Liver (tissue), 8 donors: ENCODE measurements at regions not wholly inside any gene's neighbourhood (a gene's known extent, or its start where the extent isn't known, plus 50 kb on each side); places are given as distances from the start of the nearest gene placed in this dataset.

Experiments used
- DNase-seq: peaks from one replicate; pipeline ENCODE4 v3.0.0-alpha.2; 2017; ENCODE audit warnings: low spot score
- H3K27ac ChIP-seq, 2 donors: one replicate each; pipeline ENCODE4 v1.7.0; 2013; ENCODE audit warnings: inconsistent platforms in 2 of 2, low read length in 2 of 2, control low read depth in 1 of 2, low read depth in 1 of 2, mild to moderate bottlenecking in 1 of 2
- H3K27me3 ChIP-seq, 4 donors: one replicate each; pipeline versions ENCODE4 v1.6.1 to v1.7.0; 2013; ENCODE audit warnings: low read length in 3 of 4, inconsistent platforms in 1 of 4, mild to moderate bottlenecking in 1 of 4, moderate library complexity in 1 of 4; ENCODE audit not compliant: control insufficient read depth in 4 of 4, insufficient read depth in 4 of 4
- H3K36me3 ChIP-seq, 4 donors: one replicate each; pipeline versions ENCODE4 v1.6.1 to v1.7.0; 2013; ENCODE audit warnings: low read length in 3 of 4, mild to moderate bottlenecking in 3 of 4, low read depth in 1 of 4, moderate library complexity in 1 of 4; ENCODE audit not compliant: control insufficient read depth in 4 of 4, insufficient read depth in 3 of 4
- H3K4me1 ChIP-seq, 4 donors: one replicate each; pipeline versions ENCODE4 v1.6.1 to v1.7.0; 2013; ENCODE audit warnings: low read length in 3 of 4, mild to moderate bottlenecking in 3 of 4, moderate library complexity in 1 of 4; ENCODE audit not compliant: control insufficient read depth in 4 of 4, insufficient read depth in 4 of 4
- H3K4me3 ChIP-seq, 3 donors: one replicate each; pipeline versions ENCODE4 v1.6.1 to v1.7.0; 2013; ENCODE audit warnings: low read length in 3 of 3, control low read depth in 1 of 3, low read depth in 1 of 3, mild to moderate bottlenecking in 1 of 3
- H3K9ac ChIP-seq, 2 donors: one replicate each; pipeline ENCODE4 v1.7.0; 2013; ENCODE audit warnings: low read length in 2 of 2, mild to moderate bottlenecking in 2 of 2, moderate library complexity in 2 of 2, control low read depth in 1 of 2, low read depth in 1 of 2
- H3K9me3 ChIP-seq, 4 donors: one replicate each; pipeline versions ENCODE4 v1.6.1 to v1.7.0; 2013; ENCODE audit warnings: low read length in 3 of 4; ENCODE audit not compliant: control insufficient read depth in 4 of 4
- ATF3 ChIP-seq: IDR thresholded peaks from 2 replicates; pipeline ENCODE4 v1.6.1; 2016; ENCODE audit warnings: antibody characterized with exemption
- CTCF ChIP-seq: fragments of 150-350 bp; IDR thresholded peaks from 2 replicates; pipeline ENCODE4 v1.5.1; 2017; ENCODE audit warnings: improper control_type of control experiment, low read depth, low read length; ENCODE audit not compliant: missing input control
- EGR1 ChIP-seq, 2 donors: IDR thresholded peaks; 2 replicates each; pipeline ENCODE4 v1.6.1; 2016 to 2018; ENCODE audit warnings: antibody characterized with exemption in 2 of 2, low read depth in 2 of 2
- FOXA1 ChIP-seq: IDR thresholded peaks from 2 replicates; pipeline ENCODE4 v1.6.1; 2016; ENCODE audit warnings: antibody characterized with exemption
- FOXA2 ChIP-seq: IDR thresholded peaks from 2 replicates; pipeline ENCODE4 v1.6.1; 2016; ENCODE audit warnings: antibody characterized with exemption
- GABPA ChIP-seq, 2 donors: IDR thresholded peaks in 1 of 2; conservative IDR thresholded peaks in 1 of 2; 2 replicates each; pipeline ENCODE4 v1.6.1; 2016; ENCODE audit warnings: antibody characterized with exemption in 2 of 2, mild to moderate bottlenecking in 1 of 2, moderate library complexity in 1 of 2
- HNF4A ChIP-seq, 2 donors: conservative IDR thresholded peaks; 2 replicates each; pipeline ENCODE4 v1.6.1; 2016; ENCODE audit warnings: antibody characterized with exemption in 2 of 2, mild to moderate bottlenecking in 2 of 2
- HNF4G ChIP-seq: IDR thresholded peaks from 2 replicates; pipeline ENCODE4 v1.6.1; 2016; ENCODE audit warnings: antibody characterized with exemption
- JUND ChIP-seq, 2 donors: IDR thresholded peaks; 2 replicates each; pipeline ENCODE4 v1.6.1; 2016; ENCODE audit warnings: antibody characterized with exemption in 2 of 2
- MAX ChIP-seq: IDR thresholded peaks from 2 replicates; pipeline ENCODE4 v1.6.1; 2016; ENCODE audit warnings: antibody characterized with exemption
- NR2F2 ChIP-seq: IDR thresholded peaks from 2 replicates; pipeline ENCODE4 v1.6.1; 2016; ENCODE audit warnings: antibody characterized with exemption
- RAD21 ChIP-seq, 2 donors: IDR thresholded peaks; 2 replicates each; pipeline ENCODE4 v1.6.1; 2016; ENCODE audit warnings: antibody characterized with exemption in 2 of 2, mild to moderate bottlenecking in 2 of 2
- REST ChIP-seq: IDR thresholded peaks from 2 replicates; pipeline ENCODE4 v1.6.1; 2016; ENCODE audit warnings: antibody characterized with exemption, mild to moderate bottlenecking
- RXRA ChIP-seq, 2 donors: IDR thresholded peaks; 2 replicates each; pipeline ENCODE4 v1.6.1; 2017 to 2018; ENCODE audit warnings: antibody characterized with exemption in 2 of 2, mild to moderate bottlenecking in 1 of 2
- SP1 ChIP-seq: IDR thresholded peaks from 2 replicates; pipeline ENCODE4 v1.6.1; 2018; ENCODE audit warnings: antibody characterized with exemption, mild to moderate bottlenecking
- TAF1 ChIP-seq: conservative IDR thresholded peaks from 2 replicates; pipeline ENCODE4 v1.6.1; 2016; ENCODE audit warnings: antibody characterized with exemption, mild to moderate bottlenecking
- YY1 ChIP-seq: IDR thresholded peaks from 2 replicates; pipeline ENCODE4 v1.6.1; 2016; ENCODE audit warnings: antibody characterized with exemption, mild to moderate bottlenecking
- ZBTB33 ChIP-seq: IDR thresholded peaks from 2 replicates; pipeline ENCODE4 v1.6.1; 2016; ENCODE audit warnings: antibody characterized with exemption
- WGBS: extraction: QIAGEN DNeasy Blood & Tissue Kit; methylation state at CpG from one replicate; pipeline ENCODE4 v1.1.7; 2013; 5-methylcytosine and 5-hydroxymethylcytosine counted together
- donor health status: healthy.
- donor health status: healthy.
- donor health status: healthy.
- donor health status: healthy.
- donor health status: healthy.

GRCh38 chr4:3661989-3662388 is 104.2 kb upstream of the ADRA2C start:
- H3K4me3 ChIP-seq: no peak overlapping the region
- no peak for TF ChIP-seq REST
- no peak for TF ChIP-seq RAD21 (IDR thresholded peaks at IDR 0.05)
- H3K27ac ChIP-seq: no peak overlapping the region
- H3K36me3 ChIP-seq: no peaks in the 10 kb centered on the region
- peaks cover 0 to 2% (median 0%) of the 10 kb centered on the region in 4 donors for H3K27me3 ChIP-seq
- 80% methylated on average over 14 of the region's 14 CpGs for WGBS
- H3K4me1 ChIP-seq: no peaks in the 10 kb centered on the region
- peaks cover 0 to 3% (median 0%) of the 10 kb centered on the region in 4 donors for H3K9me3 ChIP-seq
- no peak for DNase-seq
- H3K9ac ChIP-seq: no peak overlapping the region

GRCh38 chr4:3660928-3661515 is 105.2 kb upstream of the ADRA2C start:
- Histone ChIP-seq H3K27ac (no peak overlapping the region), H3K36me3 (no peaks in the 10 kb centered on the region), H3K9me3 (no peaks in the 10 kb centered on the region), H3K4me1 (no peaks in the 10 kb centered on the region), H3K4me3 (no peak overlapping the region), H3K27me3 (peaks cover 0 to 2% (median 0%) of the 10 kb centered on the region in 4 donors), H3K9ac (no peak overlapping the region)
- no peak for TF ChIP-seq FOXA1
- TF ChIP-seq SP1: no peak
- TF ChIP-seq TAF1: no peak
- TF ChIP-seq CTCF: no peak
- TF ChIP-seq JUND (IDR thresholded peaks at IDR 0.05): no peak
- no peak for TF ChIP-seq GABPA (IDR thresholded peaks at IDR 0.05 in 1 of 2, conservative IDR thresholded peaks at IDR 0.05 in 1 of 2)
- TF ChIP-seq RAD21 (IDR thresholded peaks at IDR 0.05): no peak
- no peak for TF ChIP-seq EGR1 (IDR thresholded peaks at IDR 0.05; ENCODE audit: low read depth in 2 of 2)
- TF ChIP-seq RXRA (IDR thresholded peaks at IDR 0.05): no peak
- TF ChIP-seq NR2F2: no peak
- no peak for TF ChIP-seq HNF4A (conservative IDR thresholded peaks at IDR 0.05)
- no peak for TF ChIP-seq ZBTB33
- TF ChIP-seq ATF3: no peak
- TF ChIP-seq FOXA2: no peak
- no peak for TF ChIP-seq MAX
- no peak for TF ChIP-seq REST
- TF ChIP-seq YY1: no peak
- TF ChIP-seq HNF4G: no peak
- DNase-seq: no peak
- WGBS: 90% methylated on average over 13 of the region's 13 CpGs
